K562 (cell line): ENCODE measurements at regions not wholly inside any gene's neighbourhood (a gene's known extent, or its start where the extent isn't known, plus 50 kb on each side); places are given as distances from the start of the nearest gene placed in this dataset.
A peak's percentile ranks its signal among the peaks of the same experiment; 100 is the strongest.

Experiments used
- BCL6 ChIP-seq: fragments of 250-450 bp; sonication (Bioruptor Pico); IDR thresholded peaks from 2 replicates; pipeline ENCODE4 v1.4.0; 2020
- CEBPZ ChIP-seq: fragments of 150-350 bp; IDR thresholded peaks from 2 replicates; pipeline ENCODE4 v1.6.1; 2014; ENCODE audit warnings: low read depth, mild to moderate bottlenecking, low read length, borderline replicate concordance
- COPS2 ChIP-seq: fragments of 450-650 bp; conservative IDR thresholded peaks from 2 replicates; pipeline ENCODE4 v1.6.1; 2016; ENCODE audit warnings: mild to moderate bottlenecking, moderate library complexity
- DLX4 ChIP-seq: fragments of 250-450 bp; sonication (Bioruptor Pico); IDR thresholded peaks from 2 replicates; pipeline ENCODE4 v1.6.1; 2021; ENCODE audit warnings: mild to moderate bottlenecking
- ELK1 ChIP-seq: sonication (generic); formaldehyde crosslinking; IDR thresholded peaks from 2 replicates; pipeline ENCODE4 v1.8.1; 2022; ENCODE audit warnings: missing genetic modification reagents
- HOMEZ ChIP-seq: fragments of 250-450 bp; sonication (Bioruptor Pico); IDR thresholded peaks from 2 replicates; pipeline ENCODE4 v1.4.0; 2020; ENCODE audit warnings: mild to moderate bottlenecking, moderate library complexity
- MCM3 ChIP-seq: fragments of 450-650 bp; IDR thresholded peaks from 2 replicates; pipeline ENCODE4 v1.6.1; 2016
- NFYB ChIP-seq: IDR thresholded peaks from 2 replicates; pipeline ENCODE4 v1.6.1; 2011; ENCODE audit warnings: mild to moderate bottlenecking, moderate library complexity; ENCODE audit not compliant: insufficient read length; ENCODE audit errors: extremely low read depth
- NR0B1 ChIP-seq: fragments of 450-650 bp; IDR thresholded peaks from one replicate; pipeline ENCODE4 v1.6.1; 2018; ENCODE audit warnings: mild to moderate bottlenecking, moderate library complexity; ENCODE audit not compliant: partially characterized antibody
- SMAD1 ChIP-seq: fragments of 150-350 bp; IDR thresholded peaks from 2 replicates; pipeline ENCODE4 v1.6.1; 2014; ENCODE audit warnings: low read length, low read depth; ENCODE audit not compliant: partially characterized antibody
- SMARCC2 ChIP-seq: fragments of 450-650 bp; IDR thresholded peaks from 2 replicates; pipeline ENCODE4 v1.6.1; 2017; ENCODE audit warnings: antibody characterized with exemption, moderate library complexity, mild to moderate bottlenecking, low read depth
- SRSF1 ChIP-seq: fragments of 200-400 bp; formaldehyde crosslinking; IDR thresholded peaks from 2 replicates; pipeline ENCODE4 v1.6.1; 2017; ENCODE audit warnings: mild to moderate bottlenecking, low read depth, low read length, moderate library complexity
- TARDBP ChIP-seq: fragments of 450-650 bp; IDR thresholded peaks from 2 replicates; pipeline ENCODE4 v1.6.1; 2016
- TFE3 ChIP-seq: fragments of 450-650 bp; formaldehyde crosslinking; IDR thresholded peaks from 2 replicates; pipeline ENCODE4 v1.4.0; 2020; ENCODE audit warnings: mild to moderate bottlenecking, mixed read lengths
- ZC3H11A ChIP-seq: IDR thresholded peaks from 2 replicates; pipeline ENCODE4 v1.6.1; 2012; ENCODE audit warnings: low read depth, low read length, improper control_type of control experiment
- ZNF347 ChIP-seq: fragments of 450-650 bp; formaldehyde crosslinking; IDR thresholded peaks from 2 replicates; pipeline ENCODE4 v1.4.0; 2020; ENCODE audit warnings: low read depth, mild to moderate bottlenecking, moderate library complexity
- ZNF584 ChIP-seq: fragments of 200-800 bp; sonication (Bioruptor generic); IDR thresholded peaks from 2 replicates; pipeline ENCODE4 v1.6.1; 2016; ENCODE audit warnings: low read depth, mild to moderate bottlenecking, missing genetic modification characterization, missing compliant biosample characterization

- TF ChIP-seq COPS2 (no peak), ZNF347 (CRISPR knock-in tag) (no peak), HOMEZ (no peak), MCM3 (no peak), ZNF584 (CRISPR knock-in tag) (no peak; the same call in 1 of the 2 replicates), TFE3 (no peak), NFYB (no peak), NR0B1 (no peak), TARDBP (no peak; the same call in 1 of the 2 replicates), SMARCC2 (peak; percentile 47; the same call in 1 of the 2 replicates), CEBPZ (no peak; the same call in 1 of the 2 replicates), BCL6 (no peak), SMAD1 (no peak), SRSF1 (no peak), ELK1 (CRISPR knock-in tag) (no peak), ZC3H11A (no peak), DLX4 (CRISPR knock-in tag) (no peak)
Observed at GRCh38 chr6:27772261-27773001, 139.8 kb downstream of the OR2B2 start (continued).
